ENCODE measurements at regions not wholly inside any gene's neighbourhood (a gene's known extent, or its start where the extent isn't known, plus 50 kb on each side); places are given as distances from the start of the nearest gene placed in this dataset.

DNA sequence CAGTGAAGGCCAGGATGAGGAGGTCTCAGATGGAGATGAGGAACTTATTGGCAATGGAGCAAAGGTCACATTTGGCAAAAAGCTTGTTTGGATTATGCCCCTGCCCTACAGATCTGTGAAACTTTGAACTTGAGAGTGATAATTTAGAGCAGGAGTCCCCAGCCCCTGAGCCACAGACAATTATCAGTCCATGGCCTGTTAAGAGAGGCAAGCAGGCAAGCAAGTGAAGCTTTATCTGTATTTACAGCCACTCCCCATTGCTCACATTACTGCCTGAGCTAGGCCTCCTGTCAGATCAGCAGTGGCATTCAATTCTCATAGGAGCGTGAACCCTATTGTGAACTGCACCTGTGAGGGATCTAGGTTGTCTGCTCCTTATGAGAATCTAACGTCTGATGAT lies 1076.9 kb upstream of the TENM4 start:
- Histone ChIP-seq H3K9ac (replicated peaks; ENCODE audit: extremely low read depth, insufficient read depth, low read length) (no peak overlapping the region), H3K79me2 (ENCODE audit: control insufficient read depth, insufficient read depth, low read length) (no peaks in the 10 kb centered on the region), H3K4me3 (replicated peaks in 1 of 3; ENCODE audit: insufficient read depth in 1 of 3, low read depth in 1 of 3, low read length in 3 of 3) (no peak overlapping the region), H3K27me3 (ENCODE audit: control insufficient read depth in 2 of 2, insufficient read depth in 2 of 2, low read length in 2 of 2) (no peaks in the 10 kb centered on the region), H3K4me2 (ENCODE audit: insufficient read depth, low read length) (no peak overlapping the region), H3K4me1 (ENCODE audit: control insufficient read depth, extremely low read depth, insufficient read depth, low read length) (no peaks in the 10 kb centered on the region), H4K20me1 (replicated peaks; ENCODE audit: control insufficient read depth, extremely low read depth, insufficient read depth, low read length) (no peaks in the 10 kb centered on the region), H3K9me3 (replicated peaks; ENCODE audit: control insufficient read depth, insufficient read depth, low read length) (no peaks in the 10 kb centered on the region), H2AFZ (ENCODE audit: low read depth, low read length) (no peak overlapping the region), H3K27ac (ENCODE audit: insufficient read depth, low read depth, low read length) (no peak overlapping the region), H3K36me3 (ENCODE audit: control insufficient read depth in 2 of 2, extremely low read depth in 1 of 2, insufficient read depth in 2 of 2, low read length in 2 of 2) (no peaks in the 10 kb centered on the region), H3K9me1 (replicated peaks; ENCODE audit: control insufficient read depth, extremely low read depth, insufficient read depth, low read length) (no peaks in the 10 kb centered on the region)
- TF ChIP-seq GATA2 (IDR thresholded peaks at IDR 0.05; ENCODE audit: insufficient read depth, insufficient read length, low read depth, low read length) (no peak), FOS (IDR thresholded peaks at IDR 0.05; ENCODE audit: borderline replicate concordance, insufficient read depth, low read length) (no peak), MYC (IDR thresholded peaks at IDR 0.05; ENCODE audit: low read depth, low read length) (no peak), EZH2 (IDR thresholded peaks at IDR 0.05; ENCODE audit: borderline replicate concordance, low read depth, low read length, severe bottlenecking) (no peak), POLR2AphosphoS5 (IDR thresholded peaks at IDR 0.05; ENCODE audit: insufficient read depth, low read depth, low read length) (no peak), POLR2A (IDR thresholded peaks at IDR 0.05; ENCODE audit: low read depth, low read length) (no peak)
- TF ChIP-seq, protein P1, sequence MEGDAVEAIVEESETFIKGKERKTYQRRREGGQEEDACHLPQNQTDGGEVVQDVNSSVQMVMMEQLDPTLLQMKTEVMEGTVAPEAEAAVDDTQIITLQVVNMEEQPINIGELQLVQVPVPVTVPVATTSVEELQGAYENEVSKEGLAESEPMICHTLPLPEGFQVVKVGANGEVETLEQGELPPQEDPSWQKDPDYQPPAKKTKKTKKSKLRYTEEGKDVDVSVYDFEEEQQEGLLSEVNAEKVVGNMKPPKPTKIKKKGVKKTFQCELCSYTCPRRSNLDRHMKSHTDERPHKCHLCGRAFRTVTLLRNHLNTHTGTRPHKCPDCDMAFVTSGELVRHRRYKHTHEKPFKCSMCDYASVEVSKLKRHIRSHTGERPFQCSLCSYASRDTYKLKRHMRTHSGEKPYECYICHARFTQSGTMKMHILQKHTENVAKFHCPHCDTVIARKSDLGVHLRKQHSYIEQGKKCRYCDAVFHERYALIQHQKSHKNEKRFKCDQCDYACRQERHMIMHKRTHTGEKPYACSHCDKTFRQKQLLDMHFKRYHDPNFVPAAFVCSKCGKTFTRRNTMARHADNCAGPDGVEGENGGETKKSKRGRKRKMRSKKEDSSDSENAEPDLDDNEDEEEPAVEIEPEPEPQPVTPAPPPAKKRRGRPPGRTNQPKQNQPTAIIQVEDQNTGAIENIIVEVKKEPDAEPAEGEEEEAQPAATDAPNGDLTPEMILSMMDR (IDR thresholded peaks at IDR 0.05; ENCODE audit: extremely low read depth in 1 of 2, insufficient read depth in 1 of 2, low read depth in 1 of 2, low read length in 2 of 2) = no peak
- FAIRE-seq = no peak
- ChIA-PET POLR2A (no interaction called here), CTCF (no interaction called here)
- intact Hi-C loops (cut with micrococcal nuclease) (no loop called here), dilution Hi-C loops (cut with MboI; ENCODE audit: extremely low pct_ligation_motif_present, low sequenced_read_pairs) (no loop called here)
- no peak for DNase-seq (ENCODE audit: low read depth, low spot score)
- BruUV-seq (replicated peaks) = no TSS peak

GRCh38 chr11:80515097-80515496 lies 1074.3 kb upstream of the TENM4 start:
- Histone ChIP-seq H3K4me1 (ENCODE audit: control insufficient read depth, extremely low read depth, insufficient read depth, low read length) (no peaks in the 10 kb centered on the region), H3K79me2 (ENCODE audit: control insufficient read depth, insufficient read depth, low read length) (no peaks in the 10 kb centered on the region), H3K36me3 (ENCODE audit: control insufficient read depth in 2 of 2, extremely low read depth in 1 of 2, insufficient read depth in 2 of 2, low read length in 2 of 2) (no peaks in the 10 kb centered on the region), H3K27me3 (ENCODE audit: control insufficient read depth in 2 of 2, insufficient read depth in 2 of 2, low read length in 2 of 2) (no peaks in the 10 kb centered on the region), H3K9ac (replicated peaks; ENCODE audit: extremely low read depth, insufficient read depth, low read length) (no peak overlapping the region), H3K9me1 (replicated peaks; ENCODE audit: control insufficient read depth, extremely low read depth, insufficient read depth, low read length) (no peaks in the 10 kb centered on the region), H4K20me1 (replicated peaks; ENCODE audit: control insufficient read depth, extremely low read depth, insufficient read depth, low read length) (no peaks in the 10 kb centered on the region), H3K9me3 (replicated peaks; ENCODE audit: control insufficient read depth, insufficient read depth, low read length) (no peaks in the 10 kb centered on the region), H2AFZ (ENCODE audit: low read depth, low read length) (no peak overlapping the region), H3K27ac (ENCODE audit: insufficient read depth, low read depth, low read length) (no peak overlapping the region), H3K4me3 (replicated peaks in 1 of 3; ENCODE audit: insufficient read depth in 1 of 3, low read depth in 1 of 3, low read length in 3 of 3) (no peak overlapping the region), H3K4me2 (ENCODE audit: insufficient read depth, low read length) (no peak overlapping the region)
- POLR2A ChIA-PET = no interaction called here
- no peak for DNase-seq (ENCODE audit: low read depth, low spot score)
- FAIRE-seq = no peak
- CTCF ChIA-PET = no interaction called here
- no peak for TF ChIP-seq JUN (IDR thresholded peaks at IDR 0.05; ENCODE audit: borderline replicate concordance, insufficient read depth, insufficient read length, low read depth)
- TF ChIP-seq, protein P2, sequence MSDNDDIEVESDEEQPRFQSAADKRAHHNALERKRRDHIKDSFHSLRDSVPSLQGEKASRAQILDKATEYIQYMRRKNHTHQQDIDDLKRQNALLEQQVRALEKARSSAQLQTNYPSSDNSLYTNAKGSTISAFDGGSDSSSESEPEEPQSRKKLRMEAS (IDR thresholded peaks at IDR 0.05; ENCODE audit: insufficient read depth, insufficient read length) = no peak
- TF ChIP-seq POLR2A (IDR thresholded peaks at IDR 0.05; ENCODE audit: low read depth, low read length) = no peak
- TF ChIP-seq, protein P1 (IDR thresholded peaks at IDR 0.05; ENCODE audit: extremely low read depth in 1 of 2, insufficient read depth in 1 of 2, low read depth in 1 of 2, low read length in 2 of 2) = no peak
- TF ChIP-seq POLR2AphosphoS5 (IDR thresholded peaks at IDR 0.05; ENCODE audit: insufficient read depth, low read depth, low read length) = no peak
- no peak for TF ChIP-seq FOS (IDR thresholded peaks at IDR 0.05; ENCODE audit: borderline replicate concordance, insufficient read depth, low read length)
- TF ChIP-seq GATA2 (IDR thresholded peaks at IDR 0.05; ENCODE audit: insufficient read depth, insufficient read length, low read depth, low read length) = no peak
- TF ChIP-seq MYC (IDR thresholded peaks at IDR 0.05; ENCODE audit: low read depth, low read length) = no peak
- no peak for TF ChIP-seq EZH2 (IDR thresholded peaks at IDR 0.05; ENCODE audit: borderline replicate concordance, low read depth, low read length, severe bottlenecking)
- dilution Hi-C loops (cut with MboI; ENCODE audit: extremely low pct_ligation_motif_present, low sequenced_read_pairs) (no loop called here), intact Hi-C loops (cut with micrococcal nuclease) (no loop called here)
- BruUV-seq (replicated peaks) = no TSS peak
